H1 (cell line): ENCODE measurements at regions not wholly inside any gene's neighbourhood (a gene's known extent, or its start where the extent isn't known, plus 50 kb on each side); places are given as distances from the start of the nearest gene placed in this dataset.

Experiments
- CTCF ChIP-seq, 3 experiments: IDR thresholded peaks; 1 replicate in 2 of 3; 2 replicates in 1 of 3; pipeline versions ENCODE4 v1.5.1 to v1.6.1; 2011; ENCODE audit warnings: low read length in 3 of 3, mild to moderate bottlenecking in 3 of 3, inconsistent platforms in 2 of 3, low read depth in 1 of 3, moderate library complexity in 1 of 3; ENCODE audit not compliant: insufficient read depth in 1 of 3; ENCODE audit errors: control extremely low read depth in 1 of 3
- RAD21 ChIP-seq, 2 experiments: IDR thresholded peaks in 1 of 2; conservative IDR thresholded peaks in 1 of 2; 2 replicates each; pipeline ENCODE4 v1.6.1; 2011; ENCODE audit warnings: low read depth in 2 of 2, low read length in 2 of 2, improper control_type of control experiment in 1 of 2, inconsistent platforms in 1 of 2, mild to moderate bottlenecking in 1 of 2, moderate library complexity in 1 of 2
- SP2 ChIP-seq: IDR thresholded peaks from 2 replicates; pipeline ENCODE4 v1.6.1; 2012; ENCODE audit warnings: mild to moderate bottlenecking, low read length, inconsistent platforms

GRCh38 chr10:31622978-31623377 is 304.0 kb downstream of the ZEB1 start (continued):
- no peak for TF ChIP-seq CTCF (IDR thresholded peaks at IDR 0.05; ENCODE audit: control extremely low read depth in 1 of 3, insufficient read depth in 1 of 3, low read depth in 1 of 3, low read length in 3 of 3)
- no peak for TF ChIP-seq RAD21 (IDR thresholded peaks at IDR 0.05 in 1 of 2, conservative IDR thresholded peaks at IDR 0.05 in 1 of 2; ENCODE audit: low read depth in 2 of 2, low read length in 2 of 2)
- TF ChIP-seq SP2 = no peak
